ENCODE measurements at regions not wholly inside any gene's neighbourhood (a gene's known extent, or its start where the extent isn't known, plus 50 kb on each side); places are given as distances from the start of the nearest gene placed in this dataset.

GRCh38 chr18:43681661-43682060, 404.4 kb upstream of the SYT4 start:
- Histone ChIP-seq H3K36me3 (ENCODE audit: low read length) (no peaks in the 10 kb centered on the region), H3K4me2 (ENCODE audit: low read depth, low read length, poor library complexity, severe bottlenecking) (no peak overlapping the region), H3K27me3 (ENCODE audit: low read length) (no peaks in the 10 kb centered on the region), H2AFZ (ENCODE audit: low read depth, low read length, severe bottlenecking) (no peak overlapping the region), H3F3A (ENCODE audit: insufficient read depth) (no peaks in the 10 kb centered on the region), H3K4me3 (ENCODE audit: insufficient read depth, low read length, poor library complexity, severe bottlenecking) (no peak overlapping the region), H3K9me3 (ENCODE audit: insufficient read depth, low read length) (no peaks in the 10 kb centered on the region), H3K27ac (ENCODE audit: low read depth, low read length) (no peak overlapping the region), H3K9ac (ENCODE audit: low read length) (no peak overlapping the region), H3K9me2 (replicated peaks; ENCODE audit: insufficient read depth, low read length) (no peaks in the 10 kb centered on the region), H4K20me1 (ENCODE audit: low read depth, low read length) (no peaks in the 10 kb centered on the region), H3K79me2 (ENCODE audit: insufficient read depth, low read length) (no peaks in the 10 kb centered on the region)
- no peak for TF ChIP-seq EZH2phosphoT487 (conservative IDR thresholded peaks at IDR 0.05; ENCODE audit: low read length)
- TF ChIP-seq CTCF (IDR thresholded peaks at IDR 0.05; ENCODE audit: insufficient read depth, low read length, poor library complexity, severe bottlenecking) = no peak

GRCh38 chr18:43682196-43682595, 404.9 kb upstream of the SYT4 start:
- TF ChIP-seq CTCF (IDR thresholded peaks at IDR 0.05; ENCODE audit: insufficient read depth, low read length, poor library complexity, severe bottlenecking) (no peak), EZH2phosphoT487 (conservative IDR thresholded peaks at IDR 0.05; ENCODE audit: low read length) (no peak)
- no peaks in the 10 kb centered on the region for H3K27me3 ChIP-seq (ENCODE audit: low read length)
- no peak overlapping the region for H3K4me2 ChIP-seq (ENCODE audit: low read depth, low read length, poor library complexity, severe bottlenecking)
- H3K36me3 ChIP-seq (ENCODE audit: low read length) = no peaks in the 10 kb centered on the region
- H3K4me3 ChIP-seq (ENCODE audit: insufficient read depth, low read length, poor library complexity, severe bottlenecking) = no peak overlapping the region
- no peaks in the 10 kb centered on the region for H3F3A ChIP-seq (ENCODE audit: insufficient read depth)
- H4K20me1 ChIP-seq (ENCODE audit: low read depth, low read length) = no peaks in the 10 kb centered on the region
- no peak overlapping the region for H3K9ac ChIP-seq (ENCODE audit: low read length)
- no peaks in the 10 kb centered on the region for H3K9me3 ChIP-seq (ENCODE audit: insufficient read depth, low read length)
- H2AFZ ChIP-seq (ENCODE audit: low read depth, low read length, severe bottlenecking) = no peak overlapping the region
- no peaks in the 10 kb centered on the region for H3K9me2 ChIP-seq (replicated peaks; ENCODE audit: insufficient read depth, low read length)
- no peak overlapping the region for H3K27ac ChIP-seq (ENCODE audit: low read depth, low read length)
- H3K79me2 ChIP-seq (ENCODE audit: insufficient read depth, low read length) = no peaks in the 10 kb centered on the region

GRCh38 chr18:43686709-43687108, 409.4 kb upstream of the SYT4 start:
- Histone ChIP-seq H3K9me3 (ENCODE audit: insufficient read depth, low read length) (no peaks in the 10 kb centered on the region), H3K27me3 (ENCODE audit: low read length) (no peaks in the 10 kb centered on the region), H3K4me2 (ENCODE audit: low read depth, low read length, poor library complexity, severe bottlenecking) (no peak overlapping the region), H3F3A (ENCODE audit: insufficient read depth) (no peaks in the 10 kb centered on the region), H3K9me2 (replicated peaks; ENCODE audit: insufficient read depth, low read length) (no peaks in the 10 kb centered on the region), H3K9ac (ENCODE audit: low read length) (no peak overlapping the region), H4K20me1 (ENCODE audit: low read depth, low read length) (no peaks in the 10 kb centered on the region), H3K79me2 (ENCODE audit: insufficient read depth, low read length) (no peaks in the 10 kb centered on the region), H3K27ac (ENCODE audit: low read depth, low read length) (no peak overlapping the region), H2AFZ (ENCODE audit: low read depth, low read length, severe bottlenecking) (no peak overlapping the region), H3K4me3 (ENCODE audit: insufficient read depth, low read length, poor library complexity, severe bottlenecking) (no peak overlapping the region), H3K36me3 (ENCODE audit: low read length) (no peaks in the 10 kb centered on the region)
- TF ChIP-seq CTCF (IDR thresholded peaks at IDR 0.05; ENCODE audit: insufficient read depth, low read length, poor library complexity, severe bottlenecking) (no peak), EZH2phosphoT487 (conservative IDR thresholded peaks at IDR 0.05; ENCODE audit: low read length) (no peak)

Data from SU-DHL-6 (cell line).